Cardiac muscle cell (in vitro differentiated cells and primary cell): ENCODE measurements at regions not wholly inside any gene's neighbourhood (a gene's known extent, or its start where the extent isn't known, plus 50 kb on each side); places are given as distances from the start of the nearest gene placed in this dataset.
"Not testable (repeated sequence)": the region's sequence is repeated elsewhere in the genome, so short reads cannot be mapped to it uniquely, and the experiment has no call there.

Experiments used
- DNase-seq, 2 donors: peaks; one replicate each; pipeline versions ENCODE4 v3.0.0 to v3.0.0-alpha.2; 2010 to 2017; ENCODE audit warnings: low read depth in 1 of 2, low spot score in 1 of 2
- H3K27ac ChIP-seq: fragments of 200-600 bp; sonication (generic); 2 replicates; pipeline ENCODE4 v1.5.1; 2016
- H3K27me3 ChIP-seq: fragments of 200-600 bp; sonication (generic); 2 replicates; pipeline ENCODE4 v1.6.0; 2016; ENCODE audit warnings: control low read depth
- H3K36me3 ChIP-seq: fragments of 200-600 bp; sonication (generic); 2 replicates; pipeline ENCODE4 v1.5.1; 2016; ENCODE audit warnings: control low read depth
- H3K4me1 ChIP-seq: fragments of 200-600 bp; sonication (generic); 2 replicates; pipeline ENCODE4 v1.8.1; 2017; ENCODE audit warnings: low read depth, mild to moderate bottlenecking, mixed run types
- H3K4me3 ChIP-seq: fragments of 200-600 bp; sonication (generic); 2 replicates; pipeline ENCODE4 v1.5.1; 2016; ENCODE audit warnings: mild to moderate bottlenecking
- H3K9me3 ChIP-seq: fragments of 200-600 bp; sonication (generic); 2 replicates; pipeline ENCODE4 v1.5.1; 2017; ENCODE audit warnings: low read depth, mild to moderate bottlenecking, control low read depth
- TF ChIP-seq, protein P1 (sequence below): IDR thresholded peaks from 2 replicates; pipeline ENCODE4 v1.5.1; 2012; ENCODE audit warnings: low read depth, mild to moderate bottlenecking, low read length

DNA sequence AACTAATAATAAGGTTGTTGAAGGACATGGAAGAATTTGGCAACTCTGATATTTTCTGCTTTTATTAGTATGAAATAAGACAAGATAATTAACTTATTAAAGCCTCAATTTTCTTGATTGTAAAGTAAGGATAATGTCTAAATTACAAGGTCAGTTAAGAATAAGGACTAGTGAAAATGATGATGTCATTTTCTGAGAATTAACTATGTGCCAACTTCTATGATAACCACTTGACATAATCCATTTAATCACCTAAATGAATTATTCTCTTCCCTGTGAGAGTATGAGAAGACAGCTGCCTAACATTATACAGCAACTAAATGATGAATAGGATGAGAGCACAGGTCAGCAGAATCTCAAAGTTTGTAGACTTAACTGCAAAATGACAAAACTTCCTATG lies 1153.4 kb upstream of the POT1 start:
- no peaks in the 10 kb centered on the region for H3K9me3 ChIP-seq
- H3K4me3 ChIP-seq = no peak overlapping the region
- TF ChIP-seq, protein P1, sequence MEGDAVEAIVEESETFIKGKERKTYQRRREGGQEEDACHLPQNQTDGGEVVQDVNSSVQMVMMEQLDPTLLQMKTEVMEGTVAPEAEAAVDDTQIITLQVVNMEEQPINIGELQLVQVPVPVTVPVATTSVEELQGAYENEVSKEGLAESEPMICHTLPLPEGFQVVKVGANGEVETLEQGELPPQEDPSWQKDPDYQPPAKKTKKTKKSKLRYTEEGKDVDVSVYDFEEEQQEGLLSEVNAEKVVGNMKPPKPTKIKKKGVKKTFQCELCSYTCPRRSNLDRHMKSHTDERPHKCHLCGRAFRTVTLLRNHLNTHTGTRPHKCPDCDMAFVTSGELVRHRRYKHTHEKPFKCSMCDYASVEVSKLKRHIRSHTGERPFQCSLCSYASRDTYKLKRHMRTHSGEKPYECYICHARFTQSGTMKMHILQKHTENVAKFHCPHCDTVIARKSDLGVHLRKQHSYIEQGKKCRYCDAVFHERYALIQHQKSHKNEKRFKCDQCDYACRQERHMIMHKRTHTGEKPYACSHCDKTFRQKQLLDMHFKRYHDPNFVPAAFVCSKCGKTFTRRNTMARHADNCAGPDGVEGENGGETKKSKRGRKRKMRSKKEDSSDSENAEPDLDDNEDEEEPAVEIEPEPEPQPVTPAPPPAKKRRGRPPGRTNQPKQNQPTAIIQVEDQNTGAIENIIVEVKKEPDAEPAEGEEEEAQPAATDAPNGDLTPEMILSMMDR = no peak
- H3K27me3 ChIP-seq = no peaks in the 10 kb centered on the region
- no peaks in the 10 kb centered on the region for H3K36me3 ChIP-seq
- no peak for DNase-seq
- no peak overlapping the region for H3K27ac ChIP-seq
- no peaks in the 10 kb centered on the region for H3K4me1 ChIP-seq

DNA sequence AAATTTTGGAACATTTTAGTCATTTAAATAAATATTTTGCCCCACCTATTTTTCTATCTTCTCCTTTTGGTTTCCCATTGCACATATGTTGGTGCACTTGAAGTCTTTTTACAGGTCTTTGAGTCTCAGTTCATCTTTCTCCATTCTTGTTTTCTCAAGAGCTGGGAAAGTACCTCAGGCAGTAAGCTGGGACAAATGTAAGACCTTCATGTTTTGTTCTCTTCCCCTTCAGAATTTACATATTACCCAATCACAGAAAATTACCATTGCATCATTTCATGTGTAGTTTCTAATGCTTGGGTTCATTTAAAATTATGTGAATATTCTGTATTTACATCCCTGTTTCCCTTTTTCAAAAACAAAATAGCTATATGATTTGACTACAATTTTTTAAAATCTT lies 1150.0 kb upstream of the POT1 start:
- Histone ChIP-seq H3K27ac (no peak overlapping the region), H3K27me3 (no peaks in the 10 kb centered on the region), H3K4me3 (no peak overlapping the region), H3K9me3 (no peaks in the 10 kb centered on the region), H3K4me1 (no peaks in the 10 kb centered on the region), H3K36me3 (no peaks in the 10 kb centered on the region)
- TF ChIP-seq, protein P1 = no peak
- DNase-seq = no peak

DNA sequence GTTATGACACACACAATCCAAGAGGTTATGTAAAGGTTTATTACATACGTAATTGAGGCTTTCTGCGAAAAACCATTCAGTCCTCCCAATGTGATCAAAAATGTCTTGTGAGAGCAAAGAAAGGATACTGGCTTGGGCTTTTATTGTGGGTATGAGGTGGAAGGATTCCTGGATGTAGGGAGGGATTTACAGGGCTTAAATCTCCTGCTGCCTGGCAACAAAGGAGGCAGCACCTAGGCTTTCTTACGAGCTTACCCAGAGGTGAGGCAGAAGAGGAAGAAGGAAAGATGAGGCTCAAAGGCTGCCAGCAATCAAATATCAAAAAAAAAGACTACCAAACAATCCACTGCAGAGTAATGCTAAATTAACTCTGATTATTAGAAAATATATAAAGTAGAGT lies 1149.5 kb upstream of the POT1 start:
- Histone ChIP-seq H3K4me3 (no peak overlapping the region), H3K4me1 (no peaks in the 10 kb centered on the region), H3K27me3 (no peaks in the 10 kb centered on the region), H3K27ac (no peak overlapping the region), H3K9me3 (no peaks in the 10 kb centered on the region), H3K36me3 (no peaks in the 10 kb centered on the region)
- DNase-seq = no peak
- TF ChIP-seq, protein P1 = no peak

DNA sequence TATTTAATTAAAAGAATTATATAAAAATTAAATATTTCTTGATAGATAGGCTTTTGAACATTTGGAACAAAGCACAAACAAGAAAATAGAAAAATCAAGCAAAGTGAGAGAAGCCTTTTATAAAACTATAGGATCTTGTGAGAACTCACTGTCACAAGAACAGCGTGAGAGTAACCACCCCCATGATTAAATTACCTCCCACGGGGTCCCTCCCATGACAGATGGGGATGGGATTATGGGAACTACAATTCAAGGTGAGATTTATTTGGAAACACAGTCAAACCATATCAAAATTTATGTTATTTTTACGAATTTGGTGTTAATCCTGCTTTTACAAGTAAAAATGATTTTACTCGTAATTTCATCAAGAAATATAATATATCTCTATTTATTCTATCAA lies 1136.1 kb upstream of the POT1 start:
- TF ChIP-seq, protein P1 = no peak
- no peak for DNase-seq
- Histone ChIP-seq H3K27ac (no peak overlapping the region), H3K4me3 (no peak overlapping the region), H3K36me3 (no peaks in the 10 kb centered on the region), H3K4me1 (no peaks in the 10 kb centered on the region), H3K9me3 (no peaks in the 10 kb centered on the region), H3K27me3 (no peaks in the 10 kb centered on the region)

DNA sequence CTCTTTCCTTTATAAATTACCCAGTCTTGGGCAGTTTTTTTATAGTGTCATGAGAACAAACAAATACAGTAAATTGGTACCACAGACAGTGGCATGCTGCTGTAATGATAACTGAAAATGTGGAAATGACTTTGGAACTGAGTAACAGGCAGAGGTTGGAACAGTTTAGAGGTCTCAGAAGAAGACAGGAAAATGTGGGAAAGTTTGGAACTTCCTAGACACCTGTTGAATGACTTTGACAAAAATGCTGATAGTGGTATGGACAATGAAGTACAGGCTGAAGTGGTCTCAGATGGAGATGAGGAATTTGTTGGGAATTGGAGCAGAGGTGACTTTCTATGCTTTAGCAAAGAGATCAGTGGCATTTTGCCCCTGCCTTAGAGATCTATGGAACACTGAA lies 1128.4 kb upstream of the POT1 start:
- Histone ChIP-seq H3K36me3 (no peaks in the 10 kb centered on the region), H3K4me1 (no peaks in the 10 kb centered on the region), H3K4me3 (no peak overlapping the region), H3K9me3 (peaks cover 2% of the 10 kb centered on the region), H3K27me3 (no peaks in the 10 kb centered on the region), H3K27ac (no peak overlapping the region)
- no peak for DNase-seq
- TF ChIP-seq, protein P1 = no peak

DNA sequence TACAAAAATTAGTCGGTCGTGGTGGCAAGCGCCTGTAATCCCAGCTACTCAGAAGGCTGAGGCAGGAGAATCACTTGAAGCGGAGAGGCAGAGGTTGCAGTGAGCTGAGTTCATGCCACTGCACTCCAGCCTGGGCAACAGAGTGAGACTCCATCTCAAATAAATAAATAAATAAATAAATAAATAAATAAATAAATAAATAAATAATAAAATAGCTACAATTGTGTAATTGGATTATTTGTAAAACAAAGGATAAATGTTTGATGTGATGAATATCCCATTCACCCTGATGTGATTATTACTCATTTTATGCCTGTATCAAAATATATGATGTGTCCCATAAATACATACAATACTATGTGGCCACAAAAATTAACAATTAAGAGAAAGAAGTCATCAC lies 1127.0 kb upstream of the POT1 start:
- H3K4me1 ChIP-seq, H3K9me3 ChIP-seq, H3K27me3 ChIP-seq, DNase-seq, H3K27ac ChIP-seq, H3K4me3 ChIP-seq, H3K36me3 ChIP-seq: not testable (repeated sequence)
